GM12891 (cell line): ENCODE measurements at regions not wholly inside any gene's neighbourhood (a gene's known extent, or its start where the extent isn't known, plus 50 kb on each side); places are given as distances from the start of the nearest gene placed in this dataset.

Experiments
- POLR2A ChIP-seq: IDR thresholded peaks from 2 replicates; pipeline ENCODE4 v1.6.1; 2011; ENCODE audit warnings: low read depth, low read length, control low read depth
- TAF1 ChIP-seq: IDR thresholded peaks from 2 replicates; pipeline ENCODE4 v1.6.1; 2011; ENCODE audit warnings: low read depth, low read length, control low read depth

- TF ChIP-seq POLR2A, result no peak
- no peak for TF ChIP-seq TAF1
These were observed 472.1 kb upstream of the SEMA3A start for GRCh38 chr7:84666651-84667050.
